ENCODE measurements at regions not wholly inside any gene's neighbourhood (a gene's known extent, or its start where the extent isn't known, plus 50 kb on each side); places are given as distances from the start of the nearest gene placed in this dataset.

DNA sequence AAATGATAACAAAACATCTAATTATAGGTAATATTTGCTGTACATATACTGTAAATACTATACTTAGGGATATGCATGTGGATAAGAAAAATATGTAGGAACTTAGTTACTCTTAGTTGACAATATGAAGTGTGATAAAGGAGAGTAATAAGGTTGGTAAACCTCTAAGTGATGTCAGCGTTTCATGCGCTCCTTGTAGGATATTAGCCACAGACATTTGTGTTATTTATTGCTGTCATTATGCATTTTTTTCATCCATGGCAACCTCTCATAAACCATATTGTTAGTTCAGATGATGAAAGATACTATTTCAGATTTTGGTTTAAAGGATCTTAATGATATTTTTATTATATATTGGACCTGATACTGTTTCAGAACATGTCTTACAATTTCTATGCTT is 298.1 kb upstream of the PITX2 start (continued):
- TF ChIP-seq, protein P1, sequence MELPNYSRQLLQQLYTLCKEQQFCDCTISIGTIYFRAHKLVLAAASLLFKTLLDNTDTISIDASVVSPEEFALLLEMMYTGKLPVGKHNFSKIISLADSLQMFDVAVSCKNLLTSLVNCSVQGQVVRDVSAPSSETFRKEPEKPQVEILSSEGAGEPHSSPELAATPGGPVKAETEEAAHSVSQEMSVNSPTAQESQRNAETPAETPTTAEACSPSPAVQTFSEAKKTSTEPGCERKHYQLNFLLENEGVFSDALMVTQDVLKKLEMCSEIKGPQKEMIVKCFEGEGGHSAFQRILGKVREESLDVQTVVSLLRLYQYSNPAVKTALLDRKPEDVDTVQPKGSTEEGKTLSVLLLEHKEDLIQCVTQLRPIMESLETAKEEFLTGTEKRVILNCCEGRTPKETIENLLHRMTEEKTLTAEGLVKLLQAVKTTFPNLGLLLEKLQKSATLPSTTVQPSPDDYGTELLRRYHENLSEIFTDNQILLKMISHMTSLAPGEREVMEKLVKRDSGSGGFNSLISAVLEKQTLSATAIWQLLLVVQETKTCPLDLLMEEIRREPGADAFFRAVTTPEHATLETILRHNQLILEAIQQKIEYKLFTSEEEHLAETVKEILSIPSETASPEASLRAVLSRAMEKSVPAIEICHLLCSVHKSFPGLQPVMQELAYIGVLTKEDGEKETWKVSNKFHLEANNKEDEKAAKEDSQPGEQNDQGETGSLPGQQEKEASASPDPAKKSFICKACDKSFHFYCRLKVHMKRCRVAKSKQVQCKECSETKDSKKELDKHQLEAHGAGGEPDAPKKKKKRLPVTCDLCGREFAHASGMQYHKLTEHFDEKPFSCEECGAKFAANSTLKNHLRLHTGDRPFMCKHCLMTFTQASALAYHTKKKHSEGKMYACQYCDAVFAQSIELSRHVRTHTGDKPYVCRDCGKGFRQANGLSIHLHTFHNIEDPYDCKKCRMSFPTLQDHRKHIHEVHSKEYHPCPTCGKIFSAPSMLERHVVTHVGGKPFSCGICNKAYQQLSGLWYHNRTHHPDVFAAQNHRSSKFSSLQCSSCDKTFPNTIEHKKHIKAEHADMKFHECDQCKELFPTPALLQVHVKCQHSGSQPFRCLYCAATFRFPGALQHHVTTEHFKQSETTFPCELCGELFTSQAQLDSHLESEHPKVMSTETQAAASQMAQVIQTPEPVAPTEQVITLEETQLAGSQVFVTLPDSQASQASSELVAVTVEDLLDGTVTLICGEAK (IDR thresholded peaks at IDR 0.05) = no peak
- TF ChIP-seq, protein P1 (CRISPR knock-in tag; IDR thresholded peaks at IDR 0.05) = no peak
- TF ChIP-seq, protein P2, sequence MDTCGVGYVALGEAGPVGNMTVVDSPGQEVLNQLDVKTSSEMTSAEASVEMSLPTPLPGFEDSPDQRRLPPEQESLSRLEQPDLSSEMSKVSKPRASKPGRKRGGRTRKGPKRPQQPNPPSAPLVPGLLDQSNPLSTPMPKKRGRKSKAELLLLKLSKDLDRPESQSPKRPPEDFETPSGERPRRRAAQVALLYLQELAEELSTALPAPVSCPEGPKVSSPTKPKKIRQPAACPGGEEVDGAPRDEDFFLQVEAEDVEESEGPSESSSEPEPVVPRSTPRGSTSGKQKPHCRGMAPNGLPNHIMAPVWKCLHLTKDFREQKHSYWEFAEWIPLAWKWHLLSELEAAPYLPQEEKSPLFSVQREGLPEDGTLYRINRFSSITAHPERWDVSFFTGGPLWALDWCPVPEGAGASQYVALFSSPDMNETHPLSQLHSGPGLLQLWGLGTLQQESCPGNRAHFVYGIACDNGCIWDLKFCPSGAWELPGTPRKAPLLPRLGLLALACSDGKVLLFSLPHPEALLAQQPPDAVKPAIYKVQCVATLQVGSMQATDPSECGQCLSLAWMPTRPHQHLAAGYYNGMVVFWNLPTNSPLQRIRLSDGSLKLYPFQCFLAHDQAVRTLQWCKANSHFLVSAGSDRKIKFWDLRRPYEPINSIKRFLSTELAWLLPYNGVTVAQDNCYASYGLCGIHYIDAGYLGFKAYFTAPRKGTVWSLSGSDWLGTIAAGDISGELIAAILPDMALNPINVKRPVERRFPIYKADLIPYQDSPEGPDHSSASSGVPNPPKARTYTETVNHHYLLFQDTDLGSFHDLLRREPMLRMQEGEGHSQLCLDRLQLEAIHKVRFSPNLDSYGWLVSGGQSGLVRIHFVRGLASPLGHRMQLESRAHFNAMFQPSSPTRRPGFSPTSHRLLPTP (IDR thresholded peaks at IDR 0.05; ENCODE audit: borderline replicate concordance, extremely low read depth, insufficient read length) = no peak
- TF ChIP-seq SLC30A9 (CRISPR knock-in tag; IDR thresholded peaks at IDR 0.05) = no peak
- TF ChIP-seq CHD2 (IDR thresholded peaks at IDR 0.05; ENCODE audit: low read depth, low read length) = no peak
